Activated CD4-positive, alpha-beta T cell treated with anti-CD3 and anti-CD28 coated beads, Interleukin-2, amount 10 ng/mL, durations not matched to agents 7 days and 5 days (primary cell): ENCODE measurements at regions not wholly inside any gene's neighbourhood (a gene's known extent, or its start where the extent isn't known, plus 50 kb on each side); places are given as distances from the start of the nearest gene placed in this dataset.

Experiments
- CTCF ChIA-PET: fragments of 350-600 bp; sonication (Branson Sonifier 250); formaldehyde crosslinking; loops from one replicate; lab custom pipeline; 2021; ENCODE audit warnings: antibody characterized with exemption; lab: Charles Lee
- POLR2A ChIA-PET: fragments of 350-600 bp; sonication (Branson Sonifier 250); formaldehyde crosslinking; loops from one replicate; lab custom pipeline; 2021; ENCODE audit warnings: antibody characterized with exemption; lab: Charles Lee
- DNase-seq: peaks from one replicate; pipeline ENCODE4 v3.0.0-alpha.2; 2020
- H3K27ac Mint-ChIP-seq: one replicate; pipeline ENCODE4 v1.8.0; 2021; ENCODE audit warnings: mild to moderate bottlenecking, moderate library complexity, mixed read lengths
- H3K27me3 Mint-ChIP-seq: one replicate; pipeline ENCODE4 v1.8.0; 2021; ENCODE audit warnings: mixed read lengths
- H3K36me3 Mint-ChIP-seq: one replicate; pipeline ENCODE4 v1.8.0; 2021; ENCODE audit warnings: low read depth, mixed read lengths
- H3K4me1 Mint-ChIP-seq: one replicate; pipeline ENCODE4 v1.8.0; 2021; ENCODE audit warnings: mixed read lengths
- H3K4me3 Mint-ChIP-seq: one replicate; pipeline ENCODE4 v1.8.0; 2021; ENCODE audit warnings: mild to moderate bottlenecking, moderate library complexity, mixed read lengths
- H3K9me3 Mint-ChIP-seq: one replicate; pipeline ENCODE4 v1.8.0; 2021; ENCODE audit warnings: mixed read lengths

- Mint-ChIP-seq H3K27me3 (no peaks in the 10 kb centered on the region), H3K9me3 (no peaks in the 10 kb centered on the region), H3K27ac (no peak overlapping the region), H3K4me3 (no peak overlapping the region), H3K4me1 (no peaks in the 10 kb centered on the region), H3K36me3 (no peaks in the 10 kb centered on the region)
- ChIA-PET POLR2A (no interaction called here), CTCF (no interaction called here)
- DNase-seq = no peak
Observed at GRCh38 chr11:28629235-28629634, 521.0 kb downstream of the METTL15 start.

GRCh38 chr11:28628412-28628811 is 520.2 kb downstream of the METTL15 start:
- Mint-ChIP-seq H3K27ac (no peak overlapping the region), H3K4me1 (no peaks in the 10 kb centered on the region), H3K4me3 (no peak overlapping the region), H3K9me3 (no peaks in the 10 kb centered on the region), H3K27me3 (no peaks in the 10 kb centered on the region), H3K36me3 (no peaks in the 10 kb centered on the region)
- ChIA-PET POLR2A (no interaction called here), CTCF (interaction anchor here (0.7 kb wide), 1 partner anchor 1609 kb away, joined by 3 read pairs; no protein-coding TSS in a partner anchor)
- DNase-seq = no peak

GRCh38 chr11:28627690-28628255 is 519.6 kb downstream of the METTL15 start:
- H3K27ac Mint-ChIP-seq = no peak overlapping the region
- no peak overlapping the region for H3K4me3 Mint-ChIP-seq
- no peaks in the 10 kb centered on the region for H3K4me1 Mint-ChIP-seq
- DNase-seq = no peak
- CTCF ChIA-PET = no interaction called here
- H3K9me3 Mint-ChIP-seq = no peaks in the 10 kb centered on the region
- POLR2A ChIA-PET = no interaction called here
- H3K27me3 Mint-ChIP-seq = no peaks in the 10 kb centered on the region
- no peaks in the 10 kb centered on the region for H3K36me3 Mint-ChIP-seq

- Mint-ChIP-seq H3K36me3 (no peaks in the 10 kb centered on the region), H3K9me3 (peaks cover 3% of the 10 kb centered on the region), H3K27ac (no peak overlapping the region), H3K4me1 (no peaks in the 10 kb centered on the region), H3K27me3 (no peaks in the 10 kb centered on the region), H3K4me3 (no peak overlapping the region)
- CTCF ChIA-PET = interaction anchor here (1.1 kb wide), 1 partner anchor 135 kb away, joined by 3 read pairs; no protein-coding TSS in a partner anchor
- POLR2A ChIA-PET = no interaction called here
- DNase-seq = no peak
Observed at GRCh38 chr11:28625532-28625931, 517.3 kb downstream of the METTL15 start.

GRCh38 chr11:28621753-28622152 is 513.6 kb downstream of the METTL15 start:
- Mint-ChIP-seq H3K9me3 (peaks cover 3% of the 10 kb centered on the region), H3K27ac (no peak overlapping the region), H3K4me3 (no peak overlapping the region), H3K4me1 (no peaks in the 10 kb centered on the region), H3K36me3 (no peaks in the 10 kb centered on the region), H3K27me3 (no peaks in the 10 kb centered on the region)
- DNase-seq = no peak
- CTCF ChIA-PET = no interaction called here
- POLR2A ChIA-PET = no interaction called here

- H3K27ac Mint-ChIP-seq = no peak overlapping the region
- ChIA-PET CTCF (no interaction called here), POLR2A (no interaction called here)
- H3K27me3 Mint-ChIP-seq = no peaks in the 10 kb centered on the region
- H3K4me1 Mint-ChIP-seq = no peaks in the 10 kb centered on the region
- no peaks in the 10 kb centered on the region for H3K36me3 Mint-ChIP-seq
- DNase-seq = no peak
- H3K9me3 Mint-ChIP-seq = peaks cover 3% of the 10 kb centered on the region
- no peak overlapping the region for H3K4me3 Mint-ChIP-seq
Observed at GRCh38 chr11:28619846-28620540, 511.8 kb downstream of the METTL15 start.

GRCh38 chr11:28618416-28618815 is 510.2 kb downstream of the METTL15 start:
- POLR2A ChIA-PET = no interaction called here
- Mint-ChIP-seq H3K4me3 (no peak overlapping the region), H3K27me3 (no peaks in the 10 kb centered on the region), H3K4me1 (no peaks in the 10 kb centered on the region), H3K27ac (no peak overlapping the region), H3K36me3 (no peaks in the 10 kb centered on the region), H3K9me3 (peaks cover 3% of the 10 kb centered on the region)
- no peak for DNase-seq
- CTCF ChIA-PET = no interaction called here

GRCh38 chr11:28616160-28616965 is 508.2 kb downstream of the METTL15 start:
- H3K36me3 Mint-ChIP-seq = no peaks in the 10 kb centered on the region
- H3K4me1 Mint-ChIP-seq = no peaks in the 10 kb centered on the region
- H3K27ac Mint-ChIP-seq = no peak overlapping the region
- CTCF ChIA-PET = no interaction called here
- no peaks in the 10 kb centered on the region for H3K27me3 Mint-ChIP-seq
- DNase-seq = no peak
- POLR2A ChIA-PET = no interaction called here
- H3K4me3 Mint-ChIP-seq = no peak overlapping the region
- no peaks in the 10 kb centered on the region for H3K9me3 Mint-ChIP-seq

GRCh38 chr11:28615542-28615941 is 507.4 kb downstream of the METTL15 start:
- no peaks in the 10 kb centered on the region for H3K4me1 Mint-ChIP-seq
- H3K9me3 Mint-ChIP-seq = no peaks in the 10 kb centered on the region
- no peak overlapping the region for H3K27ac Mint-ChIP-seq
- no peaks in the 10 kb centered on the region for H3K27me3 Mint-ChIP-seq
- no peaks in the 10 kb centered on the region for H3K36me3 Mint-ChIP-seq
- ChIA-PET POLR2A (no interaction called here), CTCF (no interaction called here)
- no peak for DNase-seq
- no peak overlapping the region for H3K4me3 Mint-ChIP-seq

- H3K27me3 Mint-ChIP-seq = no peaks in the 10 kb centered on the region
- POLR2A ChIA-PET = no interaction called here
- no peaks in the 10 kb centered on the region for H3K36me3 Mint-ChIP-seq
- H3K27ac Mint-ChIP-seq = no peak overlapping the region
- no peaks in the 10 kb centered on the region for H3K9me3 Mint-ChIP-seq
- CTCF ChIA-PET = no interaction called here
- no peak for DNase-seq
- no peak overlapping the region for H3K4me3 Mint-ChIP-seq
- no peaks in the 10 kb centered on the region for H3K4me1 Mint-ChIP-seq
Observed at GRCh38 chr11:28606930-28607329, 498.7 kb downstream of the METTL15 start.

- H3K27ac Mint-ChIP-seq = no peak overlapping the region
- no peaks in the 10 kb centered on the region for H3K36me3 Mint-ChIP-seq
- no peak overlapping the region for H3K4me3 Mint-ChIP-seq
- POLR2A ChIA-PET = no interaction called here
- H3K4me1 Mint-ChIP-seq = no peaks in the 10 kb centered on the region
- CTCF ChIA-PET = no interaction called here
- no peaks in the 10 kb centered on the region for H3K9me3 Mint-ChIP-seq
- no peaks in the 10 kb centered on the region for H3K27me3 Mint-ChIP-seq
- no peak for DNase-seq
Observed at GRCh38 chr11:28599656-28600055, 491.5 kb downstream of the METTL15 start.

GRCh38 chr11:28598531-28598930 is 490.3 kb downstream of the METTL15 start:
- ChIA-PET POLR2A (no interaction called here), CTCF (no interaction called here)
- Mint-ChIP-seq H3K4me1 (no peaks in the 10 kb centered on the region), H3K9me3 (no peaks in the 10 kb centered on the region), H3K27ac (no peak overlapping the region), H3K36me3 (no peaks in the 10 kb centered on the region), H3K27me3 (no peaks in the 10 kb centered on the region), H3K4me3 (no peak overlapping the region)
- no peak for DNase-seq

- DNase-seq = no peak
- Mint-ChIP-seq H3K4me3 (no peak overlapping the region), H3K36me3 (no peaks in the 10 kb centered on the region), H3K27ac (no peak overlapping the region), H3K9me3 (no peaks in the 10 kb centered on the region), H3K27me3 (no peaks in the 10 kb centered on the region), H3K4me1 (no peaks in the 10 kb centered on the region)
- ChIA-PET CTCF (no interaction called here), POLR2A (no interaction called here)
Observed at GRCh38 chr11:28596816-28597215, 488.6 kb downstream of the METTL15 start.
